ENCODE measurements at regions not wholly inside any gene's neighbourhood (a gene's known extent, or its start where the extent isn't known, plus 50 kb on each side); places are given as distances from the start of the nearest gene placed in this dataset.

DNA sequence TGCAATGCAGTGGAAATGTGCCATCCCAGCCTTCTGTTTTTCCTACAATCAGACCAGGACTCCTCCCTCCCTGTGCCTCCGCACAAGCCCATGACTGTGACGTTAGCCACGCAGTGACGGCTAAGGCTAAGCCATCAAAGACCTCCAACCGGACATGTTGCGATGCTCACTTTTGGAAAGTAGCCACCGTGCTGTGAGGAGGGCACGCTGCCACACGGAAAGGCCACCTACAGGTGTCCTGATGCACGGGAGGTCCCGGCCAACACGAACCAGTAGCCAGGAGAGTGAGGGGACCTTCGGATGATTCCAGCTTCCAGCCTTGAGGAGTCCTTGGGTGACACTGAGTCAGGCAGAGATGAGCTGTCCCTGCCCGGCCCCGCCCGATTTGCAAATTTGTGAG is 53.9 kb downstream of the FOXL1 start:
- TF ChIP-seq, protein P1, sequence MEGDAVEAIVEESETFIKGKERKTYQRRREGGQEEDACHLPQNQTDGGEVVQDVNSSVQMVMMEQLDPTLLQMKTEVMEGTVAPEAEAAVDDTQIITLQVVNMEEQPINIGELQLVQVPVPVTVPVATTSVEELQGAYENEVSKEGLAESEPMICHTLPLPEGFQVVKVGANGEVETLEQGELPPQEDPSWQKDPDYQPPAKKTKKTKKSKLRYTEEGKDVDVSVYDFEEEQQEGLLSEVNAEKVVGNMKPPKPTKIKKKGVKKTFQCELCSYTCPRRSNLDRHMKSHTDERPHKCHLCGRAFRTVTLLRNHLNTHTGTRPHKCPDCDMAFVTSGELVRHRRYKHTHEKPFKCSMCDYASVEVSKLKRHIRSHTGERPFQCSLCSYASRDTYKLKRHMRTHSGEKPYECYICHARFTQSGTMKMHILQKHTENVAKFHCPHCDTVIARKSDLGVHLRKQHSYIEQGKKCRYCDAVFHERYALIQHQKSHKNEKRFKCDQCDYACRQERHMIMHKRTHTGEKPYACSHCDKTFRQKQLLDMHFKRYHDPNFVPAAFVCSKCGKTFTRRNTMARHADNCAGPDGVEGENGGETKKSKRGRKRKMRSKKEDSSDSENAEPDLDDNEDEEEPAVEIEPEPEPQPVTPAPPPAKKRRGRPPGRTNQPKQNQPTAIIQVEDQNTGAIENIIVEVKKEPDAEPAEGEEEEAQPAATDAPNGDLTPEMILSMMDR (IDR thresholded peaks at IDR 0.05; ENCODE audit: borderline replicate concordance, extremely low read depth, insufficient read depth), result no peak
- H3K4me1 ChIP-seq (ENCODE audit: control insufficient read depth in 2 of 3, insufficient read depth in 2 of 3, low read depth in 1 of 3, low read length in 3 of 3), result no peaks in the 10 kb centered on the region
- FAIRE-seq (no peak), DNase-seq (no peak)
- H3K27me3 ChIP-seq (ENCODE audit: control insufficient read depth, insufficient read depth, low read length), result no peaks in the 10 kb centered on the region
- no peak overlapping the region for H3K9ac ChIP-seq (ENCODE audit: low read length in 3 of 3)
- no peak overlapping the region for H3K27ac ChIP-seq (ENCODE audit: low read depth in 2 of 2, low read length in 2 of 2)
- H3K4me3 ChIP-seq (ENCODE audit: low read length in 3 of 3), result no peak overlapping the region
- intact Hi-C loops (cut with DNase I), result no loop called here
- no peaks in the 10 kb centered on the region for H3K36me3 ChIP-seq (ENCODE audit: control insufficient read depth in 2 of 3, insufficient read depth in 3 of 3, low read length in 3 of 3)
- H3K9me3 ChIP-seq (ENCODE audit: control insufficient read depth in 2 of 3, insufficient read depth in 1 of 3, low read length in 3 of 3), result no peaks in the 10 kb centered on the region

DNA sequence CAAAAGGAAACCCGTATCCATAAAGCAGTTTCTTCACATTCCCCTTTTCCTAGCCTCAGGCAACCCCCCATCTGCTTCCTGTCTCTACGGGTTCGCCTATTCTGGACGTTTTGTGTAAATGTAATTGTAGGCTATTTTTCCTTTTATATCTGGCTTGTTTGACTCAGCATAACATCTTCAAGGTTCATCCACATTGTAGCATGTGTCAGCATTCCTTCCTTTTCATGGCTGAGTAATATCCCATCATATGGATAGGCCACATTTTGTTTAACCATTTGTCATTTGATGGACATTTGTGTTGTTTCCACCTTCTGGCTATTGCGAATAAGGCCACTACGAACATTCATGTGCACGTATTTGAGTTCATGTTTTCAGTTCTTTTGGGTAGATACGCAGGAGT is 54.6 kb downstream of the FOXL1 start:
- H3K9me3 ChIP-seq (ENCODE audit: control insufficient read depth in 2 of 3, insufficient read depth in 1 of 3, low read length in 3 of 3), result no peaks in the 10 kb centered on the region
- H3K27ac ChIP-seq (ENCODE audit: low read depth in 2 of 2, low read length in 2 of 2), result no peak overlapping the region
- H3K9ac ChIP-seq (ENCODE audit: low read length in 3 of 3), result no peak overlapping the region
- DNase-seq (no peak), FAIRE-seq (no peak)
- H3K4me3 ChIP-seq (ENCODE audit: low read length in 3 of 3), result no peak overlapping the region
- H3K4me1 ChIP-seq (ENCODE audit: control insufficient read depth in 2 of 3, insufficient read depth in 2 of 3, low read depth in 1 of 3, low read length in 3 of 3), result no peaks in the 10 kb centered on the region
- H3K36me3 ChIP-seq (ENCODE audit: control insufficient read depth in 2 of 3, insufficient read depth in 3 of 3, low read length in 3 of 3), result no peaks in the 10 kb centered on the region
- TF ChIP-seq, protein P1 (IDR thresholded peaks at IDR 0.05; ENCODE audit: borderline replicate concordance, extremely low read depth, insufficient read depth), result no peak
- H3K27me3 ChIP-seq (ENCODE audit: control insufficient read depth, insufficient read depth, low read length), result no peaks in the 10 kb centered on the region
- intact Hi-C loops (cut with DNase I), result no loop called here

DNA sequence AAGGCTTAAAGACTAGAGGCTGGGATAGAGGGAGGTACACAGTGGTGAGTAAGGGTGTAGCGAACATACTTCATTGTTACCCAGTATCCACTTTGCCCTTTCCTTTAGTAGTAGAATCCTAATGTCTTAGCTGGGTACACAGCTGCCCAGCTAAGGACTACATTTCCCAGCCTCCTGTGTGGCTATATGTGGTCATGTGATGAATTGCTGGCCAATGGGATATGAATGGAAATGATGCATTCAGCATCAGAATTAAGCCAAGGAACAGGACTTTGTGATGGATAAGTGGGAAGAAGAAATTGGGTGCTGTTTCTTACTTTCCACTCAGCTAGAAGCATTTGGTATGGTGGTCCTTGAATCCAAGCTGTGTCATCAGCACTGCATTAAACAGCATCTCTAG is 55.9 kb downstream of the FOXL1 start:
- H3K27me3 ChIP-seq (ENCODE audit: control insufficient read depth, insufficient read depth, low read length), result no peaks in the 10 kb centered on the region

More for the DNA sequence above, 55.9 kb downstream of the FOXL1 start:
- no peak for DNase-seq
- Histone ChIP-seq H3K4me3 (ENCODE audit: low read length in 3 of 3) (no peak overlapping the region), H3K9ac (ENCODE audit: low read length in 3 of 3) (no peak overlapping the region), H3K36me3 (ENCODE audit: control insufficient read depth in 2 of 3, insufficient read depth in 3 of 3, low read length in 3 of 3) (no peaks in the 10 kb centered on the region), H3K27ac (ENCODE audit: low read depth in 2 of 2, low read length in 2 of 2) (no peak overlapping the region), H3K4me1 (ENCODE audit: control insufficient read depth in 2 of 3, insufficient read depth in 2 of 3, low read depth in 1 of 3, low read length in 3 of 3) (no peaks in the 10 kb centered on the region), H3K9me3 (ENCODE audit: control insufficient read depth in 2 of 3, insufficient read depth in 1 of 3, low read length in 3 of 3) (no peaks in the 10 kb centered on the region)
- intact Hi-C loops (cut with DNase I), result no loop called here
- no peak for FAIRE-seq
- TF ChIP-seq, protein P1 (IDR thresholded peaks at IDR 0.05; ENCODE audit: borderline replicate concordance, extremely low read depth, insufficient read depth), result no peak

All from kidney (tissue), 13 donors.